ENCODE measurements at regions not wholly inside any gene's neighbourhood (a gene's known extent, or its start where the extent isn't known, plus 50 kb on each side); places are given as distances from the start of the nearest gene placed in this dataset.

GRCh38 chr14:26281280-26281998 lies 316.4 kb downstream of the NOVA1 start (continued):
- no peak for TF ChIP-seq ZNF280B (CRISPR knock-in tag; IDR thresholded peaks at IDR 0.05)
- no peak for TF ChIP-seq ARHGAP35 (IDR thresholded peaks at IDR 0.05; ENCODE audit: partially characterized antibody)
- TF ChIP-seq ZNF165 (CRISPR knock-in tag; IDR thresholded peaks at IDR 0.05; ENCODE audit: borderline replicate concordance), result no peak
- TF ChIP-seq POLR2AphosphoS5 (IDR thresholded peaks at IDR 0.05; ENCODE audit: control insufficient read depth, insufficient read depth, low read depth, low read length), result no peak
- no peak for TF ChIP-seq ZNF609 (CRISPR knock-in tag; IDR thresholded peaks at IDR 0.05; ENCODE audit: borderline replicate concordance)
- no peak for TF ChIP-seq ARID3A (IDR thresholded peaks at IDR 0.05; ENCODE audit: borderline replicate concordance, low read depth, low read length)
- no peak for TF ChIP-seq E4F1 (CRISPR knock-in tag; IDR thresholded peaks at IDR 0.05; ENCODE audit: borderline replicate concordance)
- TF ChIP-seq JUNB (CRISPR knock-in tag; conservative IDR thresholded peaks at IDR 0.05), result no peak
- no peak for TF ChIP-seq ZBTB1 (CRISPR knock-in tag; IDR thresholded peaks at IDR 0.05; ENCODE audit: borderline replicate concordance, low read depth)
- TF ChIP-seq ADNP (tag; IDR thresholded peaks at IDR 0.05), result no peak
- peak; percentile 98 for TF ChIP-seq BACH1 (tag; IDR thresholded peaks at IDR 0.05)
- TF ChIP-seq HMBOX1 (IDR thresholded peaks at IDR 0.05), result no peak
- no peak for TF ChIP-seq GABPB2 (CRISPR knock-in tag; conservative IDR thresholded peaks at IDR 0.05)
- TF ChIP-seq FOXK2 (conservative IDR thresholded peaks at IDR 0.05 in 1 of 2, IDR thresholded peaks at IDR 0.05 in 1 of 2; ENCODE audit: low read depth in 2 of 2), result 0 out of 4 replicates have a peak, but pooled peaks of 1 of the 2 experiments have one; percentile 20
- TF ChIP-seq POLR2AphosphoS2 (IDR thresholded peaks at IDR 0.05; ENCODE audit: low read length), result no peak
- peak; percentile 99 for TF ChIP-seq ZNF316 (IDR thresholded peaks at IDR 0.05)

Measured in K562 (cell line).